GM12878 (cell line): ENCODE measurements at regions not wholly inside any gene's neighbourhood (a gene's known extent, or its start where the extent isn't known, plus 50 kb on each side); places are given as distances from the start of the nearest gene placed in this dataset.
A peak's percentile ranks its signal among the peaks of the same experiment; 100 is the strongest.
"Not testable (repeated sequence)": the region's sequence is repeated elsewhere in the genome, so short reads cannot be mapped to it uniquely, and the experiment has no call there.

Experiments used
- ATAC-seq: fragments of 200-7000 bp; cut with Tn5 transposase; 3 replicates; pipeline ENCODE4 v1.9.1; 2020; ENCODE audit warnings: mild to moderate bottlenecking, moderate library complexity
- BruUV-seq: library from RNA; stranded (reverse); fragments of 400-500 nt; replicated peaks from 2 replicates; lab custom pipeline; 2021; lab: Mats Ljungman, UMichigan
- CTCF ChIA-PET: fragments of 300-600 bp; sonication (Branson Sonifier 250); formaldehyde crosslinking; extraction: SDS; loops from one replicate; lab custom pipeline; 2021; ENCODE audit warnings: inconsistent platforms; lab: Yijun Ruan, JAX
- POLR2A ChIA-PET: fragments of 350-600 bp; formaldehyde crosslinking; extraction: SDS; loops from one replicate; lab custom pipeline; 2021; ENCODE audit warnings: inconsistent platforms; lab: Charles Lee
- RAD21 ChIA-PET: fragments of 300-600 bp; sonication (Branson Sonifier 250); formaldehyde crosslinking; loops from one replicate; lab custom pipeline; 2023; ENCODE audit warnings: antibody characterized with exemption; ENCODE audit not compliant: unreplicated experiment; lab: Charles Lee
- SMC1A ChIA-PET: fragments of 300-600 bp; sonication (Branson Sonifier 250); formaldehyde crosslinking; loops from one replicate; lab custom pipeline; 2023; ENCODE audit not compliant: unreplicated experiment, uncharacterized antibody; lab: Charles Lee
- DNase-seq: peaks from one replicate; pipeline ENCODE4 v3.0.0-alpha.2; 2011; ENCODE audit warnings: low read depth, low spot score
- FAIRE-seq: peaks from 3 replicates; lab custom pipeline; 2011; peaks lifted over from hg19 to GRCh38; lab: Jason Lieb, UNC
- H2AFZ ChIP-seq: 2 replicates; pipeline ENCODE4 v1.6.0; 2011; ENCODE audit warnings: low read depth, low read length, control low read depth; ENCODE audit not compliant: control insufficient read depth
- H3K27ac ChIP-seq: 2 replicates; pipeline ENCODE4 v1.5.1; 2011; ENCODE audit warnings: control low read depth; ENCODE audit not compliant: control insufficient read depth, insufficient read depth
- H3K27me3 ChIP-seq, 2 experiments: replicated peaks in 1 of 2; 2 replicates each; pipeline versions ENCODE4 v1.6.0 to v1.6.1; 2011; ENCODE audit warnings: low read length in 1 of 2; ENCODE audit not compliant: control insufficient read depth in 2 of 2, insufficient read depth in 2 of 2
- H3K36me3 ChIP-seq, 2 experiments: 2 replicates each; pipeline ENCODE4 v1.5.1; 2011; ENCODE audit warnings: low read length in 1 of 2; ENCODE audit not compliant: control insufficient read depth in 2 of 2, insufficient read depth in 2 of 2
- H3K4me1 ChIP-seq: 2 replicates; pipeline ENCODE4 v1.6.1; 2011; ENCODE audit warnings: mild to moderate bottlenecking, low read length, moderate library complexity, mixed read lengths; ENCODE audit not compliant: control insufficient read depth, insufficient read depth
- H3K4me2 ChIP-seq: 2 replicates; pipeline ENCODE4 v1.6.0; 2011; ENCODE audit warnings: control low read depth; ENCODE audit not compliant: control insufficient read depth, insufficient read depth
- H3K4me3 ChIP-seq: fragments of 200-600 bp; sonication (generic); 2 replicates; pipeline ENCODE4 v1.5.1; 2016
- H3K79me2 ChIP-seq: 2 replicates; pipeline ENCODE4 v1.6.0; 2011; ENCODE audit warnings: low read length; ENCODE audit not compliant: control insufficient read depth, insufficient read depth
- H3K9ac ChIP-seq: 2 replicates; pipeline ENCODE4 v1.8.0; 2011; ENCODE audit warnings: low read length, control low read depth, mixed read lengths; ENCODE audit not compliant: control insufficient read depth, insufficient read depth
- H3K9me3 ChIP-seq: replicated peaks from 3 replicates; pipeline ENCODE4 v1.5.1; 2011; ENCODE audit warnings: mild to moderate bottlenecking, low read length; ENCODE audit not compliant: control insufficient read depth, insufficient read depth
- H4K20me1 ChIP-seq: 2 replicates; pipeline ENCODE4 v1.6.0; 2011; ENCODE audit not compliant: control insufficient read depth, insufficient read depth
- BCL11A ChIP-seq: IDR thresholded peaks from 2 replicates; pipeline ENCODE4 v1.6.1; 2011; ENCODE audit warnings: low read depth, low read length
- CREM ChIP-seq: IDR thresholded peaks from 2 replicates; pipeline ENCODE4 v1.6.1; 2014; ENCODE audit warnings: antibody characterized with exemption, low read depth
- EED ChIP-seq: sonication (generic); IDR thresholded peaks from 2 replicates; pipeline ENCODE4 v1.6.1; 2016; ENCODE audit warnings: antibody characterized with exemption, low read depth
- ETV6 ChIP-seq, 2 experiments: fragments of 450-650 bp in 1 of 2; IDR thresholded peaks in 1 of 2; conservative IDR thresholded peaks in 1 of 2; 2 replicates each; pipeline ENCODE4 v1.6.1; 2014; ENCODE audit warnings: antibody characterized with exemption in 1 of 2, borderline replicate concordance in 1 of 2, low read depth in 1 of 2, mild to moderate bottlenecking in 1 of 2, moderate library complexity in 1 of 2
- HDGF ChIP-seq: fragments of 450-650 bp; IDR thresholded peaks from 2 replicates; pipeline ENCODE4 v1.6.1; 2016; ENCODE audit warnings: antibody characterized with exemption
- IKZF2 ChIP-seq, 2 experiments: fragments of 450-650 bp; IDR thresholded peaks; 2 replicates each; pipeline ENCODE4 v1.6.1; 2017; ENCODE audit warnings: mild to moderate bottlenecking in 2 of 2, moderate library complexity in 2 of 2
- IRF4 ChIP-seq: IDR thresholded peaks from 2 replicates; pipeline ENCODE4 v1.6.1; 2011; ENCODE audit warnings: low read depth, low read length
- JUNB ChIP-seq: IDR thresholded peaks from 2 replicates; pipeline ENCODE4 v1.6.1; 2016; ENCODE audit warnings: antibody characterized with exemption, mild to moderate bottlenecking
- MEF2A ChIP-seq: IDR thresholded peaks from 2 replicates; pipeline ENCODE4 v1.6.1; 2011; ENCODE audit warnings: low read depth, mild to moderate bottlenecking, low read length, moderate library complexity; ENCODE audit not compliant: insufficient read depth
- MYB ChIP-seq: fragments of 150-350 bp; IDR thresholded peaks from 2 replicates; pipeline ENCODE4 v1.6.1; 2014; ENCODE audit warnings: mild to moderate bottlenecking, low read depth, low read length, borderline replicate concordance
- NFIC ChIP-seq: IDR thresholded peaks from 2 replicates; pipeline ENCODE4 v1.6.1; 2012; ENCODE audit warnings: low read depth, mild to moderate bottlenecking, inconsistent platforms, low read length, moderate library complexity
- POU2F2 ChIP-seq: IDR thresholded peaks from 3 replicates; pipeline ENCODE4 v1.6.1; 2011; ENCODE audit warnings: low read depth, mild to moderate bottlenecking, low read length, borderline replicate concordance
- SPI1 ChIP-seq: IDR thresholded peaks from 2 replicates; pipeline ENCODE4 v1.6.1; 2011; ENCODE audit warnings: low read depth, mild to moderate bottlenecking, low read length, moderate library complexity, borderline replicate concordance; ENCODE audit not compliant: insufficient read depth
- YY1 ChIP-seq: IDR thresholded peaks from 2 replicates; pipeline ENCODE4 v1.6.1; 2011; ENCODE audit warnings: low read depth, mild to moderate bottlenecking, low read length
- WGBS: methylation state at CpG from one replicate; pipeline ENCODE4 v1.1.6; 2016; ENCODE audit warnings: low lambda C conversion rate; ENCODE audit not compliant: insufficient replicate concordance, insufficient coverage; ENCODE audit errors: missing lambda C conversion rate; 5-methylcytosine and 5-hydroxymethylcytosine counted together
- in situ Hi-C: fragments of 300-500 bp; cut with MboI; formaldehyde crosslinking; loops from 9 replicates; pipeline ENCODE4 v1.14.3; 2018; ENCODE audit warnings: mixed read lengths
- intact Hi-C: fragments of 100-400 bp; cut with micrococcal nuclease; formaldehyde crosslinking; loops from one replicate; pipeline ENCODE4 v1.14.2; 2022; ENCODE audit not compliant: unreplicated experiment
- TF ChIP-seq, protein P1 (sequence below): IDR thresholded peaks from 2 replicates; pipeline ENCODE4 v1.6.1; 2012; ENCODE audit warnings: low read length, inconsistent platforms

DNA sequence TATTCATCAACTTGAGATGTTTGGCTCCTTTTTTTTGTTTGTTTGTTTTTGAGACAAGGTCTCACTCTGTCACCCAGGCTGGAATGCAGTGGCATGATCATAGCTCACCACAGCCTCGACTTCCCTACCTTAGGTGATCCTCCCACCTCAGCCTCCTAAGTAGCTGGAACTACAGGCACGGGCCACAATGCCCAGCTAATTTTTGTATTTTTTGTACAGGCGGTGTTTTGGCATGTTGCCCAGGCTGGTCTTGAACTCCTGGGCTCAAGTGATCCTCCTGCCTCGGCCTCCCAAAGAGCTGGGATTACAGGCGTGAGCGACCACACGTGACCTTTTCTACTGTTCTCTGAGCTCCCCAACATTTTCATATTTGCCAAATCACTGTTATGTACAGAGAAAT lies 79.8 kb upstream of the EEA1 start:
- WGBS: 80% methylated on average over 7 of the region's 7 CpGs
- H3K36me3 ChIP-seq, H3K4me3 ChIP-seq, H3K79me2 ChIP-seq, FAIRE-seq, H4K20me1 ChIP-seq, DNase-seq, H3K27me3 ChIP-seq, in situ Hi-C loops, H3K9me3 ChIP-seq, H2AFZ ChIP-seq, H3K9ac ChIP-seq, ATAC-seq, BruUV-seq: not testable (repeated sequence)
- ChIA-PET CTCF (interaction anchor here (0.7 to 5.2 kb wide), 24 partner anchors 9 to 559 kb away, joined by 3 to 68 read pairs (median 4); no protein-coding TSS in a partner anchor), POLR2A (interaction anchor here (0.6 to 5.2 kb wide), 9 partner anchors 9 to 1077 kb away, joined by 3 to 39 read pairs (median 6); no protein-coding TSS in a partner anchor), SMC1A (interaction anchor here (0.7 to 22.0 kb wide), 37 partner anchors 11 to 715 kb away, joined by 3 to 420 read pairs (median 4); partner anchors contain the start of genes MRPL42, NUDT4 and PLEKHG7), RAD21 (interaction anchor here (0.7 to 8.7 kb wide), 19 partner anchors 11 to 411 kb away, joined by 3 to 92 read pairs (median 5); partner anchors contain the start of gene EEA1)
- Histone ChIP-seq H3K27ac (peak overlapping the region; percentile 45), H3K4me2 (peak overlapping the region; percentile 91; the same call in 1 of the 2 replicates), H3K4me1 (peaks cover 41% of the 10 kb centered on the region)
- intact Hi-C loops: loop anchor here (2.0 kb wide), 1 partner anchor 14 kb away; no protein-coding TSS in a partner anchor

DNA sequence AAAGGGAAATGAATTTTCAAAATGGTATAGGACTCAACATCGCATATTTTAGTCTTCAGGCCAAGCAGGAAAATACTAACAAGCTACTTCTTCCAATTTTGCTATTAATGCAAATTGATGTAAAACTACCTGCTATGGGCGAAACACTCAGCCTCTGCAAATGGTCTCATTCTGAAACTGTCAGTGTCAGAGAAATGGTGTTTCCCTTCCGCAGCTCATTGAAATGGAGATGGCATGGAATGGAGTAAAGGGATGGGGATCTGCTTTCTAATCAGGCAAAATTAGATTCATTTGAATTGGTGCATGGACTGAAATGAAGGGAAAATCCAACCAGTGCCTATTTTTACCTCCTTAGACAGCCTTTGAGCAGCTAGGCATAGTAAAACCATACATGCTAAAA lies 80.4 kb upstream of the EEA1 start:
- SMC1A ChIA-PET: interaction anchor here (0.7 to 22.0 kb wide), 29 partner anchors 10 to 715 kb away, joined by 3 to 420 read pairs (median 7); partner anchors contain the start of genes MRPL42 and NUDT4
- FAIRE-seq (no peak), ATAC-seq (peak; percentile 72), DNase-seq (no peak)
- POLR2A ChIA-PET: interaction anchor here (0.6 to 5.2 kb wide), 6 partner anchors 10 to 1077 kb away, joined by 3 to 39 read pairs (median 8); no protein-coding TSS in a partner anchor
- H2AFZ ChIP-seq: peak overlapping the region; percentile 38; the same call in 1 of the 2 replicates
- peak overlapping the region; percentile 45; the same call in 1 of the 2 replicates for H3K27ac ChIP-seq
- peak overlapping the region; percentile 43; the same call in 1 of the 2 replicates for H3K4me3 ChIP-seq
- H4K20me1 ChIP-seq: no peaks in the 10 kb centered on the region
- intact Hi-C loops (loop anchor here (2.0 kb wide), 1 partner anchor 15 kb away; no protein-coding TSS in a partner anchor), in situ Hi-C loops (no loop called here)
- RAD21 ChIA-PET: interaction anchor here (0.7 to 8.7 kb wide), 18 partner anchors 10 to 411 kb away, joined by 3 to 92 read pairs (median 6); no protein-coding TSS in a partner anchor
- no peaks in the 10 kb centered on the region; the same call in 2 of the 3 replicates for H3K9me3 ChIP-seq
- H3K4me1 ChIP-seq: peaks cover 41% of the 10 kb centered on the region
- WGBS: 1% methylated on average over 3 of the region's 3 CpGs
- H3K9ac ChIP-seq: no peak overlapping the region
- H3K36me3 ChIP-seq: no peaks in the 10 kb centered on the region
- BruUV-seq: no TSS peak
- H3K79me2 ChIP-seq: no peaks in the 10 kb centered on the region
- H3K4me2 ChIP-seq: peak overlapping the region; percentile 91
- CTCF ChIA-PET: interaction anchor here (0.7 to 5.2 kb wide), 21 partner anchors 10 to 558 kb away, joined by 3 to 68 read pairs (median 4); no protein-coding TSS in a partner anchor
- H3K27me3 ChIP-seq: no peaks in the 10 kb centered on the region
- peak; percentile 28; the same call in 1 of the 2 replicates for TF ChIP-seq CREM
- 0 out of 2 replicates have a peak, but pooled peaks have one; percentile 52 for TF ChIP-seq MEF2A
- peak; percentile 75 for TF ChIP-seq JUNB
- TF ChIP-seq POU2F2: peak; percentile 25; the same call in 1 of the 3 replicates
- TF ChIP-seq YY1: peak; percentile 72
- peak; percentile 55; a peak in 2 of 4 replicates for TF ChIP-seq IKZF2 (IDR thresholded peaks at IDR 0.05)
- TF ChIP-seq HDGF: no peak
- TF ChIP-seq, protein P1, sequence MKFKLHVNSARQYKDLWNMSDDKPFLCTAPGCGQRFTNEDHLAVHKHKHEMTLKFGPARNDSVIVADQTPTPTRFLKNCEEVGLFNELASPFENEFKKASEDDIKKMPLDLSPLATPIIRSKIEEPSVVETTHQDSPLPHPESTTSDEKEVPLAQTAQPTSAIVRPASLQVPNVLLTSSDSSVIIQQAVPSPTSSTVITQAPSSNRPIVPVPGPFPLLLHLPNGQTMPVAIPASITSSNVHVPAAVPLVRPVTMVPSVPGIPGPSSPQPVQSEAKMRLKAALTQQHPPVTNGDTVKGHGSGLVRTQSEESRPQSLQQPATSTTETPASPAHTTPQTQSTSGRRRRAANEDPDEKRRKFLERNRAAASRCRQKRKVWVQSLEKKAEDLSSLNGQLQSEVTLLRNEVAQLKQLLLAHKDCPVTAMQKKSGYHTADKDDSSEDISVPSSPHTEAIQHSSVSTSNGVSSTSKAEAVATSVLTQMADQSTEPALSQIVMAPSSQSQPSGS: 0 out of 2 replicates have a peak, but pooled peaks have one; percentile 20
- TF ChIP-seq SPI1: no peak
- 0 out of 4 replicates have a peak, but pooled peaks of 1 of the 2 experiments have one; percentile 38 for TF ChIP-seq ETV6 (conservative IDR thresholded peaks at IDR 0.05 in 1 of 2, IDR thresholded peaks at IDR 0.05 in 1 of 2; ENCODE audit: borderline replicate concordance in 1 of 2, low read depth in 1 of 2)
- peak; percentile 50; the same call in 1 of the 2 replicates for TF ChIP-seq NFIC
- peak; percentile 18; the same call in 1 of the 2 replicates for TF ChIP-seq IRF4
- TF ChIP-seq EED: peak; percentile 83
- TF ChIP-seq MYB: no peak
- peak; percentile 37; the same call in 1 of the 2 replicates for TF ChIP-seq BCL11A
